ENCODE measurements at regions not wholly inside any gene's neighbourhood (a gene's known extent, or its start where the extent isn't known, plus 50 kb on each side); places are given as distances from the start of the nearest gene placed in this dataset.

- WGBS, 2 donors = 84 to 87% methylated on average over 3 of the region's 3 CpGs
- Histone ChIP-seq H3K9me3 (no peaks in the 10 kb centered on the region), H3K4me3 (no peak overlapping the region), H3K27me3 (no peaks in the 10 kb centered on the region), H3K27ac (no peak overlapping the region), H3K4me1 (no peaks in the 10 kb centered on the region), H3K36me3 (no peaks in the 10 kb centered on the region)
- no peak for DNase-seq
- TF ChIP-seq CTCF (IDR thresholded peaks at IDR 0.05) = no peak
- intact Hi-C loops (cut with DNase I) = loop anchor here in 1 of 10 donors (5.0 kb wide), 1 partner anchor 305 kb away; no protein-coding TSS in a partner anchor
- no peak for ATAC-seq
These were observed 197.6 kb upstream of the ZPLD1 start for GRCh38 chr3:102237181-102237580.

- no peak overlapping the region for H3K27ac ChIP-seq
- 57 to 71% methylated on average over 2 of the region's 2 CpGs for WGBS, 2 donors
- intact Hi-C loops (cut with DNase I) = loop anchor here in 1 of 10 donors (5.0 kb wide), 1 partner anchor 304 kb away; no protein-coding TSS in a partner anchor
These were observed 197.0 kb upstream of the ZPLD1 start for GRCh38 chr3:102237838-102238237.

GRCh38 chr3:102238362-102238761 is 196.5 kb upstream of the ZPLD1 start:
- H3K27me3 ChIP-seq = no peaks in the 10 kb centered on the region
- no peak overlapping the region for H3K4me3 ChIP-seq
- no peaks in the 10 kb centered on the region for H3K36me3 ChIP-seq
- DNase-seq (no peak), ATAC-seq (no peak)
- no peaks in the 10 kb centered on the region for H3K4me1 ChIP-seq
- intact Hi-C loops (cut with DNase I) = loop anchor here in 1 of 10 donors (5.0 kb wide), 1 partner anchor 304 kb away; no protein-coding TSS in a partner anchor
- TF ChIP-seq CTCF (IDR thresholded peaks at IDR 0.05) = no peak
- H3K27ac ChIP-seq = no peak overlapping the region
- H3K9me3 ChIP-seq = no peaks in the 10 kb centered on the region

More at GRCh38 chr3:102237838-102238237, 197.0 kb upstream of the ZPLD1 start:
- TF ChIP-seq CTCF (IDR thresholded peaks at IDR 0.05) = no peak
- Histone ChIP-seq H3K36me3 (no peaks in the 10 kb centered on the region), H3K4me1 (no peaks in the 10 kb centered on the region), H3K27me3 (no peaks in the 10 kb centered on the region), H3K9me3 (no peaks in the 10 kb centered on the region), H3K4me3 (no peak overlapping the region)
- ATAC-seq = no peak
- DNase-seq = no peak

GRCh38 chr3:102240720-102241119 is 194.1 kb upstream of the ZPLD1 start:
- 76 to 90% methylated on average over 1 of the region's 1 CpG for WGBS, 2 donors
- no peak for DNase-seq
- Histone ChIP-seq H3K4me1 (no peaks in the 10 kb centered on the region), H3K9me3 (no peaks in the 10 kb centered on the region), H3K4me3 (no peak overlapping the region), H3K27me3 (no peaks in the 10 kb centered on the region), H3K36me3 (no peaks in the 10 kb centered on the region), H3K27ac (no peak overlapping the region)
- ATAC-seq = no peak
- intact Hi-C loops (cut with DNase I) = no loop called here
- no peak for TF ChIP-seq CTCF (IDR thresholded peaks at IDR 0.05)
